CD4-positive, alpha-beta T cell treated with Interferon gamma for 1 hour (primary cell): ENCODE measurements at regions not wholly inside any gene's neighbourhood (a gene's known extent, or its start where the extent isn't known, plus 50 kb on each side); places are given as distances from the start of the nearest gene placed in this dataset.

Experiments
- DNase-seq: peaks from one replicate; pipeline ENCODE4 v3.0.0-alpha.2; 2020

GRCh38 chr11:28457481-28458065, 349.4 kb downstream of the METTL15 start:
- no peak for DNase-seq

GRCh38 chr11:28448186-28448585, 340.0 kb downstream of the METTL15 start:
- DNase-seq, result no peak

GRCh38 chr11:28447226-28447625, 339.0 kb downstream of the METTL15 start:
- DNase-seq, result no peak

GRCh38 chr11:28442131-28442530, 333.9 kb downstream of the METTL15 start:
- DNase-seq, result no peak

- DNase-seq, result no peak
These were observed 331.2 kb downstream of the METTL15 start for GRCh38 chr11:28439403-28439802.

GRCh38 chr11:28420099-28420498, 311.9 kb downstream of the METTL15 start:
- DNase-seq, result no peak

- no peak for DNase-seq
These were observed 309.6 kb downstream of the METTL15 start for GRCh38 chr11:28417601-28418323.

- DNase-seq, result no peak
These were observed 303.8 kb downstream of the METTL15 start for GRCh38 chr11:28412029-28412428.

- DNase-seq, result no peak
These were observed 293.3 kb downstream of the METTL15 start for GRCh38 chr11:28401446-28401845.

- DNase-seq, result no peak
These were observed 292.3 kb downstream of the METTL15 start for GRCh38 chr11:28400331-28401100.

- no peak for DNase-seq
These were observed 285.2 kb downstream of the METTL15 start for GRCh38 chr11:28393348-28393747.

- no peak for DNase-seq
These were observed 276.2 kb downstream of the METTL15 start for GRCh38 chr11:28384418-28384817.

- no peak for DNase-seq
These were observed 275.3 kb downstream of the METTL15 start for GRCh38 chr11:28383456-28383855.
